Parathyroid adenoma (tissue), 2 donors: ENCODE measurements at regions not wholly inside any gene's neighbourhood (a gene's known extent, or its start where the extent isn't known, plus 50 kb on each side); places are given as distances from the start of the nearest gene placed in this dataset.

Experiments
- H2AFZ ChIP-seq: fragments of 300-600 bp; sonication (generic); one replicate; pipeline ENCODE4 v1.7.0; 2017; ENCODE audit warnings: antibody characterized with exemption, mild to moderate bottlenecking
- H3K27ac ChIP-seq: fragments of 300-600 bp; sonication (generic); one replicate; pipeline ENCODE4 v1.7.0; 2017
- H3K27me3 ChIP-seq: fragments of 300-600 bp; sonication (generic); one replicate; pipeline ENCODE4 v1.7.0; 2017; ENCODE audit warnings: low read length; ENCODE audit not compliant: control insufficient read depth, insufficient read depth
- H3K36me3 ChIP-seq: fragments of 300-600 bp; sonication (generic); one replicate; pipeline ENCODE4 v1.7.0; 2017; ENCODE audit warnings: low read length; ENCODE audit not compliant: control insufficient read depth, insufficient read depth
- H3K4me1 ChIP-seq: fragments of 300-600 bp; sonication (generic); one replicate; pipeline ENCODE4 v1.7.0; 2017; ENCODE audit warnings: control low read depth
- H3K4me2 ChIP-seq: fragments of 300-600 bp; sonication (generic); one replicate; pipeline ENCODE4 v1.7.0; 2017; ENCODE audit warnings: low read length
- H3K4me3 ChIP-seq: fragments of 300-600 bp; sonication (generic); one replicate; pipeline ENCODE4 v1.7.0; 2017; ENCODE audit warnings: low read depth, low read length
- H3K79me2 ChIP-seq: fragments of 300-600 bp; sonication (generic); one replicate; pipeline ENCODE4 v1.7.0; 2017; ENCODE audit warnings: control low read depth
- H3K9ac ChIP-seq: fragments of 300-600 bp; sonication (generic); one replicate; pipeline ENCODE4 v1.7.0; 2017; ENCODE audit warnings: mild to moderate bottlenecking
- H3K9me3 ChIP-seq: fragments of 300-600 bp; sonication (generic); one replicate; pipeline ENCODE4 v1.7.0; 2017; ENCODE audit warnings: low read length; ENCODE audit not compliant: control insufficient read depth
- TF ChIP-seq, protein P1 (sequence below): fragments of 300-600 bp; sonication (generic); IDR thresholded peaks from one replicate; pipeline ENCODE4 v1.7.0; 2017; ENCODE audit warnings: antibody characterized with exemption, mild to moderate bottlenecking
- donor health status: primary hyperparathyroidism.

DNA sequence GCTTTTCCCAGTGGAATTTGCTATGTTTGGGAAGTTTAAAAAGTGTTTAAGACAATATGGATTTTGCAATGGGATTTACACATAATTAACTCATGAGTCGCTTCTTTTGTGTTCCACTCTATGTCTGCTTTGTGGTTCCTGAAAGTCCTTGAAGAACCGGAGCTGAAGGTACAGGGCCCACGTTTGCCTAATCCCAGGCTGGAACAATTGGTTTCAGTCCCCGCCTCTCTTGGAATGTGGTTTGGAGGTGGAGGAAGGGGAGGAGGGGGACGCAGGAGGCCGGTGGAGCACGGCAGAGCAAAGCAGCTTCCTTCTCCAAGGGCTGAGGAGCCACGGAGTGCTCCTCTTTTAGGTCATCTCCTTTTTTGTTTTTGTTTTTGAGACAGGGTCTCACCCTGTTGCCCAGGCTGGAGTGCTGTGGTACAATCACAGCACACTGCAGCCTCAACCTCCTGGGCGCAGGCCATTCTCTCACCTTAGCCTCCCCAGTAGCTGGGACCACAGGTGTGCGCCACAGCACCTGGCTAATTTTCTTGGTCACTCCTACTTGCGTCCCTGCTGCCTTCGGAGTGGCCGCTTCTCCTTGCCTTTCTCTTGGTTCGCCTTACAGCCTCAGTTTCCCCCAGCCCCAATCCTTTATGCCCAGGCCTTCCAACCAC, 129.5 kb upstream of the ERRFI1 start:
- Histone ChIP-seq H3K9ac (no peak overlapping the region), H3K27me3 (no peaks in the 10 kb centered on the region), H3K4me2 (no peak overlapping the region), H3K79me2 (no peaks in the 10 kb centered on the region), H3K4me3 (no peak overlapping the region), H3K4me1 (peaks cover 7% of the 10 kb centered on the region), H3K36me3 (no peaks in the 10 kb centered on the region), H3K27ac (no peak overlapping the region), H3K9me3 (no peaks in the 10 kb centered on the region), H2AFZ (no peak overlapping the region)
- TF ChIP-seq, protein P1, sequence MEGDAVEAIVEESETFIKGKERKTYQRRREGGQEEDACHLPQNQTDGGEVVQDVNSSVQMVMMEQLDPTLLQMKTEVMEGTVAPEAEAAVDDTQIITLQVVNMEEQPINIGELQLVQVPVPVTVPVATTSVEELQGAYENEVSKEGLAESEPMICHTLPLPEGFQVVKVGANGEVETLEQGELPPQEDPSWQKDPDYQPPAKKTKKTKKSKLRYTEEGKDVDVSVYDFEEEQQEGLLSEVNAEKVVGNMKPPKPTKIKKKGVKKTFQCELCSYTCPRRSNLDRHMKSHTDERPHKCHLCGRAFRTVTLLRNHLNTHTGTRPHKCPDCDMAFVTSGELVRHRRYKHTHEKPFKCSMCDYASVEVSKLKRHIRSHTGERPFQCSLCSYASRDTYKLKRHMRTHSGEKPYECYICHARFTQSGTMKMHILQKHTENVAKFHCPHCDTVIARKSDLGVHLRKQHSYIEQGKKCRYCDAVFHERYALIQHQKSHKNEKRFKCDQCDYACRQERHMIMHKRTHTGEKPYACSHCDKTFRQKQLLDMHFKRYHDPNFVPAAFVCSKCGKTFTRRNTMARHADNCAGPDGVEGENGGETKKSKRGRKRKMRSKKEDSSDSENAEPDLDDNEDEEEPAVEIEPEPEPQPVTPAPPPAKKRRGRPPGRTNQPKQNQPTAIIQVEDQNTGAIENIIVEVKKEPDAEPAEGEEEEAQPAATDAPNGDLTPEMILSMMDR = no peak

DNA sequence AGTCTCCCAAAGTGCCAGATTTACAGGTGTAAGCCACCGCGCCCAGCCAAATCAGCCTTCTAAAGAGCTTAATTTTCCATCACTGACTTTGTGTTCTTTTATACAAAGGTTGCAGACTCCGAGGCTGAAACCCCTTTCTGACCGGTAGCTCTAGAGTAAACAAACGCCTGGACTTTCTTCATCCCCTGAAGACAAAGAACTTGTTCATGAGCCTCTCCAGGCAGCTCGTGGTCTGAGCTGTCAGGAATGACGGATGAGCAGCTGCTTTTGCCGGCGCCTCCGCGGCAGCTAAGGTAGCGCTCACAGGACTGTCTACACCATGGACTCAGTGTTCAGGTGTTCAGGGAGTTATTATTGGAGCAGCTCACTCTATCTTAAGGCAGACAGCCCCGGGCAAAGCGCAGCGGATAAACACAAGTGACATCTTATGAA, 128.5 kb upstream of the ERRFI1 start:
- Histone ChIP-seq H3K79me2 (no peaks in the 10 kb centered on the region), H3K4me3 (no peak overlapping the region), H3K4me2 (no peak overlapping the region), H3K27me3 (no peaks in the 10 kb centered on the region), H3K9ac (no peak overlapping the region), H2AFZ (no peak overlapping the region), H3K27ac (no peak overlapping the region), H3K36me3 (no peaks in the 10 kb centered on the region), H3K4me1 (peaks cover 7% of the 10 kb centered on the region), H3K9me3 (no peaks in the 10 kb centered on the region)
- TF ChIP-seq, protein P1 = no peak

DNA sequence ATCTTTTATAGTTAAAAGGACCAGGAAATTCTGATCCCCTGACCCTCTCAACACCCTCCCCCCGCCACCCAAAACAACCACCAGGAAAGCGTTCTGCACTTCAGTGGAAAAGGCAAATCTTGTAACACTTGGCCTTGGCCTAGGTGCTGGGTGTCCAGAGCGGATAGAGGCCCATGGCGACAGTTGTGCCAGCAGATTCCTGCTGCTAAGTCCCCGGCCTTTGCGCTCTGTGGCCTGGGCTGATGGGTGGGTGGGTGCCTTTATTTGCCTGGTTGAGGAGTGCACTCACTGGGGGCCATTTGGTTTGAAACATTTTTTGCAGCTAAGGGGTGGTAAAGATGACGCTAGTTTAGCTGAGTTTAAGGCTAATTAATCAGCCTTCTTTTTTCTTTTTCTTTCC, 127.9 kb upstream of the ERRFI1 start:
- Histone ChIP-seq H3K9ac (no peak overlapping the region), H3K4me3 (no peak overlapping the region), H3K4me1 (peaks cover 7% of the 10 kb centered on the region), H3K9me3 (no peaks in the 10 kb centered on the region), H3K4me2 (no peak overlapping the region), H3K27ac (no peak overlapping the region), H3K36me3 (no peaks in the 10 kb centered on the region), H3K79me2 (no peaks in the 10 kb centered on the region), H3K27me3 (no peaks in the 10 kb centered on the region), H2AFZ (no peak overlapping the region)
- TF ChIP-seq, protein P1 = no peak

DNA sequence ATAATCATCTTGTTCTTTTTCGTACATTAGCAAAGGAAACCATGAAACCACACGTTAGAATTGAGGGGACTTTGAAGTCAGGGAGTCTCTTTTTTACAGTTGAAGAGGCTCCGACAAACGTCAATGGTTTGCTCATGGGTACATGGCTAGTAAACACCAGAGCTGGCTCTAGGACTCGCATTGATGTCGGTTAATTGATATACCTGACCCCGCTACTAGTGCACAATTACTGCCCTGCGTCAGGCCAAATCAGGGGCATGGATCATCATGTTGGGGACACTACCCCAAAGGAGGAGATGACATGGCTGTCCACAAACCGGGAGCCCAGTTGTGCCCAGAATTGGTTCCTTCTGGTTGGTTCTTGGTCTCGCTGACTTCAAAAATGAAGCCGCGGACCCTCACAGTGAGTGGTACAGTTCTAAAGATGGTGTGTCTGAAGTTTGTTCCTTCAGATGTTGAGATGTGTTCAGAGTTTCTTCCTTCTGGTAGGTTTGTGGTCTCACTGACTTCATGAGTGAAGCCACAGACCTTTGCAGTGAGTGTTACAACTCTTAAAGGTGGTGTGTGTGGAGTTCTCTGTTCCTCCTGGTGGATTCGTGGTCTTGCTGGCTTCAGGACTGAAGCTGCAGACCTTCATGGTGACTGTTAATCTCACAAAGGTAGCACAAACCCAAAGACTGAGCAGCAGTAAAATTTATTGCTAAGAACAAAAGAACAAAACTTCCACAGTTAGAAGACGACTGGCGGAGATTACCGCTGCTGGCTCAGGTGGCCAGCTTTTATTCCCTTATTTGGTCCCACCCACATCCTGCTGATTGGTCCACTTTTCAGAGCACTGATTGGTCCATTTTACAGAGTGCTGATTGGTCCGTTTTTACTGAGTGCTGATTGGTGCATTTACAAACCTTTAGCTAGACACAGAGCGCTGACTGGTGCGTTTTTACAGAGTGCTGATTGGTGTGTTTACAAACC, 126.9 kb upstream of the ERRFI1 start:
- TF ChIP-seq, protein P1 = no peak
- Histone ChIP-seq H3K27ac (no peak overlapping the region), H3K4me2 (no peak overlapping the region), H3K79me2 (no peaks in the 10 kb centered on the region), H3K4me1 (peaks cover 5% of the 10 kb centered on the region), H3K9ac (no peak overlapping the region), H3K36me3 (no peaks in the 10 kb centered on the region), H3K4me3 (no peak overlapping the region), H3K9me3 (no peaks in the 10 kb centered on the region), H2AFZ (no peak overlapping the region), H3K27me3 (no peaks in the 10 kb centered on the region)
